ENCODE measurements at regions not wholly inside any gene's neighbourhood (a gene's known extent, or its start where the extent isn't known, plus 50 kb on each side); places are given as distances from the start of the nearest gene placed in this dataset.

- DNase-seq (ENCODE audit: low read depth in 1 of 2, low spot score in 1 of 2), result no peak
- no peaks in the 10 kb centered on the region for H3K4me1 ChIP-seq
- CTCF ChIA-PET, result no interaction called here
- no peak overlapping the region for H3K4me3 ChIP-seq
- 4% methylated on average over 5 of the region's 5 CpGs for WGBS (ENCODE audit: missing lambda C conversion rate)
- H3K27ac ChIP-seq, result no peak overlapping the region
- no peaks in the 10 kb centered on the region; the same call in 2 of the 3 replicates for H3K9me3 ChIP-seq
- no peak for FAIRE-seq
- POLR2A ChIA-PET, result no interaction called here
- TF ChIP-seq NR3C1 (IDR thresholded peaks at IDR 0.05), result no peak
- no peak for TF ChIP-seq HDAC2 (IDR thresholded peaks at IDR 0.05)
- no peak for TF ChIP-seq PBX3 (IDR thresholded peaks at IDR 0.05)
- no peak for TF ChIP-seq ESRRA (IDR thresholded peaks at IDR 0.05; ENCODE audit: borderline replicate concordance, low read length)
- TF ChIP-seq TP53 (CRISPR knock-in tag; IDR thresholded peaks at IDR 0.05), result no peak
- no peak for TF ChIP-seq CHD4 (IDR thresholded peaks at IDR 0.05; ENCODE audit: borderline replicate concordance)
- no peak for TF ChIP-seq HEYL (CRISPR knock-in tag; IDR thresholded peaks at IDR 0.05)
- no peak for TF ChIP-seq MAX (IDR thresholded peaks at IDR 0.05)
- no peak for TF ChIP-seq CBX2 (IDR thresholded peaks at IDR 0.05; ENCODE audit: borderline replicate concordance, low read depth)
- no peak for ATAC-seq
- H3K4me2 ChIP-seq, result no peak overlapping the region
Observed at GRCh38 chr20:37622728-37623127, 71.1 kb upstream of the CTNNBL1 start.

DNA sequence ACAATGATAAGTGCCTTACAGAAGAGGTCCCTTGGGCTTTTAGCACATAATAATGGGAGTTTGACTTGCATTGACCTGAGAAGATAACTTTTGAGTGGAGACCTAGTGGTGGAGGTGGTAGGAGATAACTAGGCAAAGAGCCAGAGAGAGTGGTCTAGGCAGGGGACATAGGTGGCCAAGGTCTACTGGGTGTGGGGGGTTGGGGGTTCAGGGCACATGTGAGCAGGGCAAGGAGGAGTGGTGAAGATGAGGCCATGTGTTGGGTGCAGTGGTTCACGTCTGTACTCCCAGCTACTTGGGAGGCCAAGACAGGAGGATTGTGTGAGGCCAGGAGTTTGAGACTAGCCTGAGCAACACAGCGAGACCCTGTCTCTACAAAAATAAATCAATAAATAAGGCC lies 74.3 kb upstream of the CTNNBL1 start:
- FAIRE-seq (no peak), DNase-seq (ENCODE audit: low read depth in 1 of 2, low spot score in 1 of 2) (no peak), ATAC-seq (no peak)
- CTCF ChIA-PET, result interaction anchor here (0.8 kb wide), 1 partner anchor 55 kb away, joined by 3 read pairs; no protein-coding TSS in a partner anchor
- Histone ChIP-seq H3K4me2 (no peak overlapping the region), H3K27ac (no peak overlapping the region), H3K4me1 (no peaks in the 10 kb centered on the region), H3K4me3 (no peak overlapping the region), H3K9me3 (no peaks in the 10 kb centered on the region)
- POLR2A ChIA-PET, result no interaction called here
- TF ChIP-seq GATA3 (IDR thresholded peaks at IDR 0.05; ENCODE audit: borderline replicate concordance), result no peak
- no peak for TF ChIP-seq CBX8 (IDR thresholded peaks at IDR 0.05)
- no peak for TF ChIP-seq CHD4 (IDR thresholded peaks at IDR 0.05; ENCODE audit: borderline replicate concordance)
- TF ChIP-seq RAD21 (conservative IDR thresholded peaks at IDR 0.05 in 1 of 2, IDR thresholded peaks at IDR 0.05 in 1 of 2), result no peak
- TF ChIP-seq RFX5 (IDR thresholded peaks at IDR 0.05), result no peak
- no peak for TF ChIP-seq TFCP2L1 (CRISPR knock-in tag; IDR thresholded peaks at IDR 0.05)
- TF ChIP-seq HOXB5 (CRISPR knock-in tag; IDR thresholded peaks at IDR 0.05), result no peak
- no peak for TF ChIP-seq E2F6 (IDR thresholded peaks at IDR 0.05; ENCODE audit: borderline replicate concordance, low read depth)
- 6% methylated on average over 2 of the region's 2 CpGs for WGBS (ENCODE audit: missing lambda C conversion rate)

DNA sequence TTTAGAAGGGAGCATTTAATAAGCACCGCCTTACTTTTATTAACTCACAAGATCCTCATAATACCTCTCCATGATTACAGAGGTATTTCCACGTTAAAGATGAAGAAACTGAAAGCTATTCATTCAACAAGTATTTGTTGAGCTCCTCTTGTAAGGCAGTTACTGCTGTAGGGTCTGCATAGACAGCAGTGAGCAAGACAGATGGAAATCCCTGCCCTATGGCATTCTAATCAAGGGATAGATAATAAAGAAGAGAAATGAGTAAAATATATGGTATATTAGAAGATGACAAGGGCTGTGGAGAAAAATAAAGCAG lies 77.8 kb upstream of the CTNNBL1 start:
- TF ChIP-seq, protein P1, sequence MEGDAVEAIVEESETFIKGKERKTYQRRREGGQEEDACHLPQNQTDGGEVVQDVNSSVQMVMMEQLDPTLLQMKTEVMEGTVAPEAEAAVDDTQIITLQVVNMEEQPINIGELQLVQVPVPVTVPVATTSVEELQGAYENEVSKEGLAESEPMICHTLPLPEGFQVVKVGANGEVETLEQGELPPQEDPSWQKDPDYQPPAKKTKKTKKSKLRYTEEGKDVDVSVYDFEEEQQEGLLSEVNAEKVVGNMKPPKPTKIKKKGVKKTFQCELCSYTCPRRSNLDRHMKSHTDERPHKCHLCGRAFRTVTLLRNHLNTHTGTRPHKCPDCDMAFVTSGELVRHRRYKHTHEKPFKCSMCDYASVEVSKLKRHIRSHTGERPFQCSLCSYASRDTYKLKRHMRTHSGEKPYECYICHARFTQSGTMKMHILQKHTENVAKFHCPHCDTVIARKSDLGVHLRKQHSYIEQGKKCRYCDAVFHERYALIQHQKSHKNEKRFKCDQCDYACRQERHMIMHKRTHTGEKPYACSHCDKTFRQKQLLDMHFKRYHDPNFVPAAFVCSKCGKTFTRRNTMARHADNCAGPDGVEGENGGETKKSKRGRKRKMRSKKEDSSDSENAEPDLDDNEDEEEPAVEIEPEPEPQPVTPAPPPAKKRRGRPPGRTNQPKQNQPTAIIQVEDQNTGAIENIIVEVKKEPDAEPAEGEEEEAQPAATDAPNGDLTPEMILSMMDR (IDR thresholded peaks at IDR 0.05), result peak; percentile 5; the same call in 2 of the 3 replicates
- no peak for TF ChIP-seq RFX5 (IDR thresholded peaks at IDR 0.05)
- no peak overlapping the region for H3K4me3 ChIP-seq
- H3K4me1 ChIP-seq, result no peaks in the 10 kb centered on the region
- CTCF ChIA-PET, result interaction anchor here (0.7 to 2.3 kb wide), 7 partner anchors 9 to 768 kb away, joined by 3 to 11 read pairs (median 5); no protein-coding TSS in a partner anchor
- no peak overlapping the region for H3K4me2 ChIP-seq
- H3K9me3 ChIP-seq, result no peaks in the 10 kb centered on the region
- FAIRE-seq, result no peak
- no peak for DNase-seq (ENCODE audit: low read depth in 1 of 2, low spot score in 1 of 2)
- WGBS (ENCODE audit: missing lambda C conversion rate), result 0% methylated on average over 2 of the region's 2 CpGs
- H3K27ac ChIP-seq, result no peak overlapping the region
- POLR2A ChIA-PET, result no interaction called here
- peak in 1 of 2 experiments; percentile 28; a peak in 3 of 6 replicates for ATAC-seq
